ENCODE measurements at regions not wholly inside any gene's neighbourhood (a gene's known extent, or its start where the extent isn't known, plus 50 kb on each side); places are given as distances from the start of the nearest gene placed in this dataset.

DNA sequence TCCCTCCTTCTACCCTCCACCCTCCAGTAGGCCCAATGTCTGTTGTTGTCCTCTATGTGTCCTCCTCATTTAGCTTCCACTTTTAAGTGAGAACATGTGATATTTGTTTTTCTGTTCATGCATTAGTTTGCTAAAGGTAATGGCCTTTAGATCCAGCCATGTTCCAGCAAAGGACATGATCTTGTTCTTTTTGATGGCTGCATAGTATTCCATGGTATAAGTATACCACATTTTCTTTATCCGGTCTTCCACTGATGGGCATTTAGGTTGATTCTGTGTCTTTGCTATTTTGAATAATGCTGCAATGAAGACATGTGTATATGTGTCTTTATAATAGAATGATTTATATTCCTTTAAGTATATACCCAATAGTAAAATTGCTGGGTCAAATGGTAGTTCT is 232.5 kb upstream of the PRR16 start:
- no peak for DNase-seq (ENCODE audit: low spot score)
- in situ Hi-C loops (cut with MboI; ENCODE audit: low pct_unique_long_range_greater_than_20kb, low sequenced_read_pairs, unreplicated experiment): no loop called here
- TF ChIP-seq, protein P1, sequence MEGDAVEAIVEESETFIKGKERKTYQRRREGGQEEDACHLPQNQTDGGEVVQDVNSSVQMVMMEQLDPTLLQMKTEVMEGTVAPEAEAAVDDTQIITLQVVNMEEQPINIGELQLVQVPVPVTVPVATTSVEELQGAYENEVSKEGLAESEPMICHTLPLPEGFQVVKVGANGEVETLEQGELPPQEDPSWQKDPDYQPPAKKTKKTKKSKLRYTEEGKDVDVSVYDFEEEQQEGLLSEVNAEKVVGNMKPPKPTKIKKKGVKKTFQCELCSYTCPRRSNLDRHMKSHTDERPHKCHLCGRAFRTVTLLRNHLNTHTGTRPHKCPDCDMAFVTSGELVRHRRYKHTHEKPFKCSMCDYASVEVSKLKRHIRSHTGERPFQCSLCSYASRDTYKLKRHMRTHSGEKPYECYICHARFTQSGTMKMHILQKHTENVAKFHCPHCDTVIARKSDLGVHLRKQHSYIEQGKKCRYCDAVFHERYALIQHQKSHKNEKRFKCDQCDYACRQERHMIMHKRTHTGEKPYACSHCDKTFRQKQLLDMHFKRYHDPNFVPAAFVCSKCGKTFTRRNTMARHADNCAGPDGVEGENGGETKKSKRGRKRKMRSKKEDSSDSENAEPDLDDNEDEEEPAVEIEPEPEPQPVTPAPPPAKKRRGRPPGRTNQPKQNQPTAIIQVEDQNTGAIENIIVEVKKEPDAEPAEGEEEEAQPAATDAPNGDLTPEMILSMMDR (IDR thresholded peaks at IDR 0.05; ENCODE audit: extremely low read depth, insufficient read depth, missing control alignments): no peak

DNA sequence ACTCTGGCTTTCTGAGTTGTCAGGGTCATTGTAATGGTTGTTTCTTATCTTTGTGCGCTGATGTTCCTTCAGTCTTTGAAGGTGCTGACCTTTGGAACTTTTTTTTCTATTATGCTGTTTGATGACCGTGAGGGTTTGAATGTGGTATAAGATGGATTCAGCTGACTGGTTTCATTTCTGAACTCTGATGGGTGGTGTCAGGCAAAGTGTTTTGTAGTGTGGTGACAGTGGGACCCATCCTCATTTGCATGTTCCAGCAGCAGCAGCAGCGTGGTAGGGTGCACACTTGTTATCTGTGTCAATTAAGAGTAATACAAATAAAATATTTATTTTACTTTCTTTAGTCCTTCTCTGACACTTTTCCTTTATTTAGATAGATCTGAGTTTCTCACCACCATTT is 227.7 kb upstream of the PRR16 start:
- TF ChIP-seq, protein P1 (IDR thresholded peaks at IDR 0.05; ENCODE audit: extremely low read depth, insufficient read depth, missing control alignments): no peak
- in situ Hi-C loops (cut with MboI; ENCODE audit: low pct_unique_long_range_greater_than_20kb, low sequenced_read_pairs, unreplicated experiment): no loop called here
- DNase-seq (ENCODE audit: low spot score): no peak

DNA sequence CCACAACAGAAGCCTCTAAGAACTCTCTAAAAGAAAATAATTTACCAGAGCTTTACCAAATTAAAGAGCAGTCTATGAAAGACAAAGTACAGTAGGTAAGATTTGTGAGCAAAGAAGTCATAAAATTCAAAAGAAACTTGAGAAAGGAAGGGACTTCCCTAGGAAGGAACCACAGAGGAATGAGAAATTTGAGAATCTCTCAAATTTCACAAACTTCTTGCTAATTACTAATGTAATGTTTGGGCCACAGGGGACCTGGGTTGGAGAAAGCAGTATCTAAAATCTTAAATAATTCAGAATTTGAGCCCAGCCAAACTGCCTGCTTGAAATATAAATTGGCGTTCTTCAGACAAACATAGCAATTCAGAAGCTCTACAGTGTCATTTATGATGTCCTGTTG is 225.0 kb upstream of the PRR16 start:
- in situ Hi-C loops (cut with MboI; ENCODE audit: low pct_unique_long_range_greater_than_20kb, low sequenced_read_pairs, unreplicated experiment): no loop called here
- no peak for DNase-seq (ENCODE audit: low spot score)
- TF ChIP-seq, protein P1 (IDR thresholded peaks at IDR 0.05; ENCODE audit: extremely low read depth, insufficient read depth, missing control alignments): no peak

DNA sequence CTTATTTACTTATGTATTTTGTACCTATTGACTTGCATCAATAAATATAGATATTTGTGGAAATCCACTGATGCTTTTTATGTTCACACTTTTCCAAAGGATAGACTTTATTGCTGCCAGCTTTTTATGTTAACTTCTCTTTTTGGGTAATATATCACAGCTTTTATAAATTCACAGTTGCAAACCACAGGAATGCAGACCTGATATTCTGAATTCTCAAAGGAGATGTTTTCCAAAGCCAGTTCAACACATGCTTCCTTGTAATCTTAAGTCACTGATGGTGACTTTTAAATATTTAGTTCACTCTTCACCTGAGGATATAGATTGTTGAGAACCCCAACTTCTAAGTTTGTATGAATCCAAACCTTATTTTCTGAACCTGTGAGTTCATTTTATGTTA is 223.4 kb upstream of the PRR16 start:
- no peak for DNase-seq (ENCODE audit: low spot score)
- in situ Hi-C loops (cut with MboI; ENCODE audit: low pct_unique_long_range_greater_than_20kb, low sequenced_read_pairs, unreplicated experiment): no loop called here
- TF ChIP-seq, protein P1 (IDR thresholded peaks at IDR 0.05; ENCODE audit: extremely low read depth, insufficient read depth, missing control alignments): no peak

DNA sequence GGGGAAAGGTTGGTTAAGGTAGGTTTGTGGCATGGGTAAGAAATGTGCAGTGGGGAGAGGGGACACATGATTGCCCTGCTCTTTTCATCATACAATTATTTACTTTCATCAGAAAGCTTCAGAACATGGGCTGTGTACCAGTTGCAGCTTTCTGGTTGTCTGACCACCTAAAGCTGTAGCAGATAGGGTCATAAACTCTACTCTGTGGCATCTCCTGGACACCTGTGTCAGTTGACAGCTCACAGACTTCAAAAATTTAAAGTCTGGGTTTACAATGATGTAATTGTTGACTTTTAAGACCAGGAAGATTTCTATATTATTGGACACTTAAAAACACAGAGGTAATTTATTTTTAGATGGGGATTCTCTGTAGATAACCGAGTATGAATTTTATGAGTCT is 222.7 kb upstream of the PRR16 start:
- TF ChIP-seq, protein P1 (IDR thresholded peaks at IDR 0.05; ENCODE audit: extremely low read depth, insufficient read depth, missing control alignments): no peak
- no peak for DNase-seq (ENCODE audit: low spot score)
- in situ Hi-C loops (cut with MboI; ENCODE audit: low pct_unique_long_range_greater_than_20kb, low sequenced_read_pairs, unreplicated experiment): no loop called here

DNA sequence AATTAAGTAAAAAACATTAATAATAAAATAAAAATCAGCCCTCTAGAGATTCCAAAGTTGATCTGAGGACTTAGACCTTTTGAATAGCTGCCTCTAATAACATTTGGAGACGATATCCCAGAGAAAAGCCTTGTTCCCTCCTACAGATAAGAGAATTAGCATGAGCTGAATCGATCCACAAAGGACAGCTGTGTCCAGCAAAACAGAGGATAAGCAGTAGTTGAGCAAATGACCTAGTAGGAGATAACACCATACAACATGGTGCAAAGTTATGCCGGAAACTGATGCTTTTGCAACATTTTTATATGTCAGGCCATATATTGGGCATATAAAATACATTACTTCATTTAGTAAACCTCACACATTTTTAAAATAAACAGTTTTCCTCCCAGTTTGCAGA is 212.2 kb upstream of the PRR16 start:
- DNase-seq (ENCODE audit: low spot score): no peak
- in situ Hi-C loops (cut with MboI; ENCODE audit: low pct_unique_long_range_greater_than_20kb, low sequenced_read_pairs, unreplicated experiment): no loop called here
- TF ChIP-seq, protein P1 (IDR thresholded peaks at IDR 0.05; ENCODE audit: extremely low read depth, insufficient read depth, missing control alignments): no peak

DNA sequence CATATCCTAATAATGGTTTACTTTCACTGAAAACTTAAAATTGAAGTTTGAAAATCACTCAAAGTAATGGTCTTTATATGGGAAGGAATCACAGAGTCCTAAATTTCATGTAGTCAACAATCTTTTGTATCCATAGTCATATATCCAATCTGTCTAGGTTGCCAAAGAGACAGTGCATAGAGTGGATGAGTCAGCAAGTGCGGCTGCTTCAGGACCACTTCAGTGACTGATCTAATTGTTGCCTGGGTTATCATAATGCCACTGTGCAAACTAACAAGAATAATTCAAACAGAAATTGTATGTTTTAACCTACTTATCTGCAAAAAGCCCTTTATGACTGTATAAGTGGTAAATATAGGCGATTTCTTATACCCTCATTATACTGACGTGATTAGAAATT is 211.3 kb upstream of the PRR16 start:
- no peak for DNase-seq (ENCODE audit: low spot score)

More for the DNA sequence above, 211.3 kb upstream of the PRR16 start:
- TF ChIP-seq, protein P1 (IDR thresholded peaks at IDR 0.05; ENCODE audit: extremely low read depth, insufficient read depth, missing control alignments): no peak
- in situ Hi-C loops (cut with MboI; ENCODE audit: low pct_unique_long_range_greater_than_20kb, low sequenced_read_pairs, unreplicated experiment): no loop called here
